H9 (cell line): ENCODE measurements at regions not wholly inside any gene's neighbourhood (a gene's known extent, or its start where the extent isn't known, plus 50 kb on each side); places are given as distances from the start of the nearest gene placed in this dataset.

Experiments used
- DNase-seq: peaks from one replicate; pipeline ENCODE4 v3.0.0-alpha.2; 2017
- H2AFZ ChIP-seq: one replicate; pipeline ENCODE4 v1.6.1; 2013; ENCODE audit warnings: mild to moderate bottlenecking, low read length, control low read depth, moderate library complexity
- H2AK5ac ChIP-seq: 2 replicates; pipeline ENCODE4 v1.6.1; 2013; ENCODE audit warnings: low read length, control low read depth, mixed read lengths; ENCODE audit not compliant: insufficient read length
- H2BK120ac ChIP-seq: one replicate; pipeline ENCODE4 v1.6.1; 2013; ENCODE audit warnings: low read depth, mild to moderate bottlenecking, low read length, control low read depth, inconsistent platforms; ENCODE audit not compliant: poor library complexity, severe bottlenecking
- H2BK12ac ChIP-seq: 2 replicates; pipeline ENCODE4 v1.6.1; 2013; ENCODE audit warnings: low read length, control low read depth, mixed read lengths, low read depth; ENCODE audit not compliant: insufficient read length
- H2BK15ac ChIP-seq: 2 replicates; pipeline ENCODE4 v1.6.1; 2013; ENCODE audit warnings: low read depth, low read length, control low read depth
- H2BK20ac ChIP-seq: one replicate; pipeline ENCODE4 v1.6.1; 2013; ENCODE audit warnings: low read depth, mild to moderate bottlenecking, low read length, control low read depth, inconsistent platforms; ENCODE audit not compliant: poor library complexity, severe bottlenecking
- H2BK5ac ChIP-seq: 2 replicates; pipeline ENCODE4 v1.6.1; 2013; ENCODE audit warnings: low read length, control low read depth, mixed read lengths; ENCODE audit not compliant: insufficient read length
- H3K14ac ChIP-seq: 2 replicates; pipeline ENCODE4 v1.6.1; 2013; ENCODE audit warnings: low read length, control low read depth; ENCODE audit not compliant: insufficient read depth
- H3K18ac ChIP-seq: 2 replicates; pipeline ENCODE4 v1.6.1; 2013; ENCODE audit warnings: low read depth, mild to moderate bottlenecking, mixed read lengths, low read length, control low read depth; ENCODE audit not compliant: insufficient read length
- H3K23ac ChIP-seq: 2 replicates; pipeline ENCODE4 v1.6.1; 2013; ENCODE audit warnings: low read length, control low read depth, mixed read lengths, low read depth; ENCODE audit not compliant: insufficient read length
- H3K23me2 ChIP-seq: 2 replicates; pipeline ENCODE4 v1.6.1; 2013; ENCODE audit warnings: low read depth, mild to moderate bottlenecking, mixed read lengths, low read length, control low read depth; ENCODE audit not compliant: insufficient read length, poor library complexity, severe bottlenecking
- H3K27ac ChIP-seq: 2 replicates; pipeline ENCODE4 v1.5.1; 2013; ENCODE audit warnings: low read length, control low read depth, mixed read lengths, low read depth; ENCODE audit not compliant: insufficient read length
- H3K27me3 ChIP-seq: 2 replicates; pipeline ENCODE4 v1.6.1; 2013; ENCODE audit warnings: low read length, control low read depth, inconsistent platforms; ENCODE audit not compliant: insufficient read depth
- H3K4ac ChIP-seq: 2 replicates; pipeline ENCODE4 v1.6.1; 2013; ENCODE audit warnings: low read depth, mild to moderate bottlenecking, control low read depth, inconsistent platforms, low read length, moderate library complexity
- H3K4me1 ChIP-seq: 2 replicates; pipeline ENCODE4 v1.6.1; 2013; ENCODE audit warnings: low read length, control low read depth, inconsistent platforms; ENCODE audit not compliant: insufficient read depth
- H3K4me2 ChIP-seq: 2 replicates; pipeline ENCODE4 v1.6.1; 2013; ENCODE audit warnings: low read length, control low read depth, mixed read lengths; ENCODE audit not compliant: insufficient read length, insufficient read depth
- H3K56ac ChIP-seq: 2 replicates; pipeline ENCODE4 v1.6.1; 2013; ENCODE audit warnings: low read depth, mild to moderate bottlenecking, mixed read lengths, low read length, control low read depth; ENCODE audit not compliant: insufficient read length
- H3K79me1 ChIP-seq: 2 replicates; pipeline ENCODE4 v1.6.1; 2013; ENCODE audit warnings: low read depth, mild to moderate bottlenecking, moderate library complexity, low read length, control low read depth, inconsistent platforms; ENCODE audit not compliant: insufficient read depth, poor library complexity, severe bottlenecking
- H3K79me2 ChIP-seq: 2 replicates; pipeline ENCODE4 v1.6.1; 2013; ENCODE audit warnings: low read length, control low read depth, inconsistent platforms; ENCODE audit not compliant: insufficient read depth
- H3K9ac ChIP-seq: 2 replicates; pipeline ENCODE4 v1.6.1; 2013; ENCODE audit warnings: low read length, control low read depth, mixed read lengths; ENCODE audit not compliant: insufficient read length; ENCODE audit errors: extremely low read depth
- H3K9me3 ChIP-seq: one replicate; pipeline ENCODE4 v1.6.1; 2013; ENCODE audit warnings: low read depth, low read length, inconsistent platforms; ENCODE audit not compliant: control insufficient read depth
- H3T11ph ChIP-seq: one replicate; pipeline ENCODE4 v1.6.1; 2013; ENCODE audit warnings: mild to moderate bottlenecking, low read length, control low read depth, inconsistent platforms
- H4K20me1 ChIP-seq: one replicate; pipeline ENCODE4 v1.6.1; 2013; ENCODE audit not compliant: control insufficient read depth, insufficient read length, insufficient read depth
- H4K5ac ChIP-seq: 2 replicates; pipeline ENCODE4 v1.6.1; 2013; ENCODE audit warnings: low read depth, mild to moderate bottlenecking, mixed read lengths, low read length, control low read depth; ENCODE audit not compliant: insufficient read length
- H4K8ac ChIP-seq: replicated peaks from 2 replicates; pipeline ENCODE4 v1.6.1; 2013; ENCODE audit warnings: low read length, control low read depth, mixed read lengths, low read depth; ENCODE audit not compliant: insufficient read length
- H4K91ac ChIP-seq: 2 replicates; pipeline ENCODE4 v1.6.1; 2013; ENCODE audit warnings: low read depth, mild to moderate bottlenecking, moderate library complexity, mixed read lengths, low read length, control low read depth; ENCODE audit not compliant: insufficient read length
- H3K27ac Mint-ChIP-seq, 3 experiments: 2 replicates in 2 of 3; 3 replicates in 1 of 3; pipeline ENCODE4 v1.8.0; 2020 to 2021; ENCODE audit warnings: mixed read lengths in 3 of 3, mild to moderate bottlenecking in 1 of 3, moderate library complexity in 1 of 3
- H3K27me3 Mint-ChIP-seq: 2 replicates; pipeline ENCODE4 v1.8.0; 2021; ENCODE audit warnings: low read depth, mild to moderate bottlenecking, moderate library complexity, mixed read lengths
- H3K36me3 Mint-ChIP-seq, 3 experiments: 2 replicates in 2 of 3; 3 replicates in 1 of 3; pipeline ENCODE4 v1.8.0; 2020 to 2021; ENCODE audit warnings: low read depth in 3 of 3, mixed read lengths in 3 of 3; ENCODE audit not compliant: insufficient read depth in 1 of 3
- H3K4me1 Mint-ChIP-seq, 2 experiments: 2 replicates each; pipeline ENCODE4 v1.8.0; 2020; ENCODE audit warnings: mixed read lengths in 2 of 2
- H3K4me3 Mint-ChIP-seq, 2 experiments: 2 replicates in 1 of 2; 3 replicates in 1 of 2; pipeline ENCODE4 v1.8.0; 2020 to 2021; ENCODE audit warnings: mild to moderate bottlenecking in 2 of 2, mixed read lengths in 2 of 2, moderate library complexity in 1 of 2
- H3K9me3 Mint-ChIP-seq, 2 experiments: 2 replicates in 1 of 2; 3 replicates in 1 of 2; pipeline ENCODE4 v1.8.0; 2020; ENCODE audit warnings: mild to moderate bottlenecking in 2 of 2, mixed read lengths in 2 of 2, moderate library complexity in 1 of 2
- CTCF ChIP-seq: fragments of 200-600 bp; sonication (generic); conservative IDR thresholded peaks from 3 replicates; pipeline ENCODE4 v1.8.0; 2021; ENCODE audit warnings: antibody characterized with exemption, mild to moderate bottlenecking
- WGBS: extraction: QIAGEN DNeasy Blood & Tissue Kit; methylation state at CpG from one replicate; pipeline ENCODE4 v1.1.7; 2013; ENCODE audit warnings: missing lambda C conversion rate, low lambda C conversion rate, mixed read lengths; ENCODE audit not compliant: insufficient read length; ENCODE audit errors: extremely low coverage; 5-methylcytosine and 5-hydroxymethylcytosine counted together

- peaks cover 0 to 4% (median 2%) of the 10 kb centered on the region in 3 experiments; a peak in 2 of 7 replicates for H3K36me3 Mint-ChIP-seq
- H3K9me3 Mint-ChIP-seq = peaks cover 3 to 7% of the 10 kb centered on the region in 2 experiments; a peak in 1 of 5 replicates
Observed at GRCh38 chr12:12004524-12004923, 66.2 kb upstream of the BCL2L14 start.

More at GRCh38 chr12:12004524-12004923, 66.2 kb upstream of the BCL2L14 start:
- Mint-ChIP-seq H3K27me3 (peaks cover 2% of the 10 kb centered on the region), H3K4me3 (no peak overlapping the region), H3K4me1 (peaks cover 19 to 20% of the 10 kb centered on the region in 2 experiments), H3K27ac (no peak overlapping the region)
- DNase-seq = no peak
- no peak overlapping the region for H3K18ac ChIP-seq
- no peaks in the 10 kb centered on the region for H3K23me2 ChIP-seq
- peaks cover 4% of the 10 kb centered on the region; the same call in 1 of the 2 replicates for H3K4me1 ChIP-seq
- no peak overlapping the region for H4K91ac ChIP-seq
- no peak overlapping the region for H4K8ac ChIP-seq
- no peak overlapping the region for H3K56ac ChIP-seq
- no peak overlapping the region for H3K4me2 ChIP-seq
- no peaks in the 10 kb centered on the region for H3K79me2 ChIP-seq
- no peak overlapping the region for H3K4ac ChIP-seq
- no peaks in the 10 kb centered on the region for H3K79me1 ChIP-seq
- no peak overlapping the region for H2BK12ac ChIP-seq
- H2BK20ac ChIP-seq = no peak overlapping the region
- no peaks in the 10 kb centered on the region for H3K27me3 ChIP-seq
- no peak overlapping the region for H2BK5ac ChIP-seq
- no peak overlapping the region for H2AFZ ChIP-seq
- no peak overlapping the region for H3T11ph ChIP-seq
- WGBS = 100% methylated on average over 1 of the region's 3 CpGs
- H2AK5ac ChIP-seq = no peak overlapping the region
- H3K14ac ChIP-seq = no peak overlapping the region
- H3K9ac ChIP-seq = no peak overlapping the region
- no peaks in the 10 kb centered on the region for H4K20me1 ChIP-seq
- no peak for TF ChIP-seq CTCF
- no peak overlapping the region for H2BK15ac ChIP-seq
- H3K9me3 ChIP-seq = no peaks in the 10 kb centered on the region
- no peak overlapping the region for H3K27ac ChIP-seq
- H4K5ac ChIP-seq = no peak overlapping the region
- H2BK120ac ChIP-seq = no peak overlapping the region
- H3K23ac ChIP-seq = no peak overlapping the region
